ENCODE measurements at regions not wholly inside any gene's neighbourhood (a gene's known extent, or its start where the extent isn't known, plus 50 kb on each side); places are given as distances from the start of the nearest gene placed in this dataset.

DNA sequence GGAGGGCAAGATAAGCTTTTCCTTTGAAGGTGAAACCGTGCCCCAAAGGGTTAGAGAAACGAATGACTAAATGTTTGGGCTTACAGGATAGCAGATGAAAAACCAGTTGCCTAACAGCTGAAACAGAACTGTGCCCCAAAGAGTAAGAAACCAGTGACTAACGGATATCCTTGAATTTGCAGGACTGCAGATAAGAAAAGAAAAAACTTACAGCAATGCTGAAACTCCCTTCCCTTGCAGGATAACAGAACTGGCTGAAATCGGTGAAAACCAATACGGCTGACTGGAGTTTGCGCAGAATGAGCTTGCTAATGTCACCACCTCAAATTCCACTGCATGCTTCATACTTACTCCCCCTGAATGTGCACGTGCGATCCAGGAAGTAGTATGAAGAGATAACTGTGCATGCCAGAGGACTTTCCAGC is 175.2 kb upstream of the NLRP1 start:
- H3K9me3 ChIP-seq (ENCODE audit: control insufficient read depth, insufficient read depth, low read length), result no peaks in the 10 kb centered on the region
- H3F3A ChIP-seq (ENCODE audit: control insufficient read depth, insufficient read depth), result no peaks in the 10 kb centered on the region
- no peak overlapping the region for H3K4me3 ChIP-seq (ENCODE audit: low read length)
- no peaks in the 10 kb centered on the region for H3K4me1 ChIP-seq (ENCODE audit: control insufficient read depth, low read length)
- no peak overlapping the region for H3K27ac ChIP-seq (ENCODE audit: low read depth, low read length)
- H3K27me3 ChIP-seq (ENCODE audit: control insufficient read depth, low read length), result no peaks in the 10 kb centered on the region
- no peaks in the 10 kb centered on the region for H3K36me3 ChIP-seq (ENCODE audit: control insufficient read depth, low read length)
- H3K4me2 ChIP-seq (ENCODE audit: low read length), result no peak overlapping the region
- no peaks in the 10 kb centered on the region for H3K79me2 ChIP-seq (ENCODE audit: control insufficient read depth, low read length)
- no peaks in the 10 kb centered on the region for H4K20me1 ChIP-seq (ENCODE audit: control insufficient read depth, insufficient read depth, low read depth, low read length)
- H3K9me2 ChIP-seq (replicated peaks; ENCODE audit: control insufficient read depth, low read length), result no peaks in the 10 kb centered on the region
- TF ChIP-seq EZH2phosphoT487 (IDR thresholded peaks at IDR 0.05; ENCODE audit: borderline replicate concordance, low read length), result no peak
- TF ChIP-seq, protein P1, sequence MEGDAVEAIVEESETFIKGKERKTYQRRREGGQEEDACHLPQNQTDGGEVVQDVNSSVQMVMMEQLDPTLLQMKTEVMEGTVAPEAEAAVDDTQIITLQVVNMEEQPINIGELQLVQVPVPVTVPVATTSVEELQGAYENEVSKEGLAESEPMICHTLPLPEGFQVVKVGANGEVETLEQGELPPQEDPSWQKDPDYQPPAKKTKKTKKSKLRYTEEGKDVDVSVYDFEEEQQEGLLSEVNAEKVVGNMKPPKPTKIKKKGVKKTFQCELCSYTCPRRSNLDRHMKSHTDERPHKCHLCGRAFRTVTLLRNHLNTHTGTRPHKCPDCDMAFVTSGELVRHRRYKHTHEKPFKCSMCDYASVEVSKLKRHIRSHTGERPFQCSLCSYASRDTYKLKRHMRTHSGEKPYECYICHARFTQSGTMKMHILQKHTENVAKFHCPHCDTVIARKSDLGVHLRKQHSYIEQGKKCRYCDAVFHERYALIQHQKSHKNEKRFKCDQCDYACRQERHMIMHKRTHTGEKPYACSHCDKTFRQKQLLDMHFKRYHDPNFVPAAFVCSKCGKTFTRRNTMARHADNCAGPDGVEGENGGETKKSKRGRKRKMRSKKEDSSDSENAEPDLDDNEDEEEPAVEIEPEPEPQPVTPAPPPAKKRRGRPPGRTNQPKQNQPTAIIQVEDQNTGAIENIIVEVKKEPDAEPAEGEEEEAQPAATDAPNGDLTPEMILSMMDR (IDR thresholded peaks at IDR 0.05; ENCODE audit: low read depth, low read length, poor library complexity, severe bottlenecking), result no peak

DNA sequence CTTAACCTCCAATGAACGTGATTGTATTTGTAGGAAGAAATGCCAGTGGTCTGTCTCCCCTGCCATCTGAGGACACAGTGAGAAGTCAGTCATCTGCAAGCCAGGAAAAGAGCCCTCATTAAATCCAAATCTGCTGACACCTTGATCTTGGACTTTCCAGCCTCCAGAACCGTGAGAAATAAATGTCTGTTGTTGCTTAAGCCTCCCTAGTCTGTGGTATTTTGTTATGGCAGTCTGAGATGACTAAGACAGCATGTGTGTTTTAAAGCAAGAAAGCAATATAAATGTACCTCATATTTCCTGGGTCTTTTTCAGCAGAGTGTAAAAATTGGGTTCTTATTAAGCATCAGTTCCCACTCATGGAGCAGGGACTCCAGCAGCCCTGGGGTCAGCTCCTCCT is 177.9 kb upstream of the NLRP1 start:
- Histone ChIP-seq H4K20me1 (ENCODE audit: control insufficient read depth, insufficient read depth, low read depth, low read length) (no peaks in the 10 kb centered on the region), H3K9me3 (ENCODE audit: control insufficient read depth, insufficient read depth, low read length) (no peaks in the 10 kb centered on the region), H3K27ac (ENCODE audit: low read depth, low read length) (no peak overlapping the region), H3K4me2 (ENCODE audit: low read length) (no peak overlapping the region), H3K36me3 (ENCODE audit: control insufficient read depth, low read length) (no peaks in the 10 kb centered on the region), H3F3A (ENCODE audit: control insufficient read depth, insufficient read depth) (no peaks in the 10 kb centered on the region), H3K27me3 (ENCODE audit: control insufficient read depth, low read length) (no peaks in the 10 kb centered on the region), H3K79me2 (ENCODE audit: control insufficient read depth, low read length) (no peaks in the 10 kb centered on the region), H3K4me1 (ENCODE audit: control insufficient read depth, low read length) (no peaks in the 10 kb centered on the region), H3K4me3 (ENCODE audit: low read length) (no peak overlapping the region), H3K9me2 (replicated peaks; ENCODE audit: control insufficient read depth, low read length) (no peaks in the 10 kb centered on the region)
- TF ChIP-seq, protein P1 (IDR thresholded peaks at IDR 0.05; ENCODE audit: low read depth, low read length, poor library complexity, severe bottlenecking), result no peak
- no peak for TF ChIP-seq EZH2phosphoT487 (IDR thresholded peaks at IDR 0.05; ENCODE audit: borderline replicate concordance, low read length)

DNA sequence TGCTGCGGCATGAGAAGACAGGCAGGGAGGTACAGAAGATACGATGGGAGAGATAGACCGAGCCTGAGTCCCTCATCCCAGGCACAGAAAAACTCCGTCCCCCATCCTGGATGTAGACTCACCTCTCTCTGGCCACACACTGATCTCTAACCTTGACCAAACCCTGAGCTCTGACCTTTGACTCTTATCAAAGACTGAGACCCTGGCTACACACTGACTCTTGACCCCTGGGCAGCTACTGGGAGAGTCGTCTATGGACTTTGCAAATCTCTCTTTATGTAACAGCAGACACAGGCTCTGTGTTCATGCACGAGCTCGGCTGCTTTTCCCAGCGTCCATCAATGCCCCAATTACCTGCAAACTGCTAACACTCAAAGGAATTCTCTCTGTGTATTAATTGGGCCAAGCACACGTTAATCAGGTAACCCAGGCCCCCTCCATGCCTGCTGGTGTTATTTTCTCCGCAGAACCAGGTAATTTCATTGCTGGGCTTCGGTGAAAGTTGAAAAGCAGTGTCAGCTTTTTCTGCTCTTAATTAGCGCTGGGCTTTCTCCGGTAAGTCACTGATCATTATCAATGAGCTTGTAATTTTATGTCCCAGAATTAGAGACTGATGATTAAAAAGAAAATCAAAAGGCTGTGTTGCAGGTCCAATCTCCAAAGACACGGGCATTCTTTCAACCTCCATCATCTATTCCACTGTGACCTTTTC is 179.4 kb upstream of the NLRP1 start:
- Histone ChIP-seq H3K4me2 (ENCODE audit: low read length) (no peak overlapping the region), H3K4me3 (ENCODE audit: low read length) (no peak overlapping the region), H3K4me1 (ENCODE audit: control insufficient read depth, low read length) (no peaks in the 10 kb centered on the region), H3K27me3 (ENCODE audit: control insufficient read depth, low read length) (no peaks in the 10 kb centered on the region), H3K79me2 (ENCODE audit: control insufficient read depth, low read length) (no peaks in the 10 kb centered on the region), H4K20me1 (ENCODE audit: control insufficient read depth, insufficient read depth, low read depth, low read length) (no peaks in the 10 kb centered on the region), H3K9me3 (ENCODE audit: control insufficient read depth, insufficient read depth, low read length) (no peaks in the 10 kb centered on the region), H3K9me2 (replicated peaks; ENCODE audit: control insufficient read depth, low read length) (no peaks in the 10 kb centered on the region), H3K27ac (ENCODE audit: low read depth, low read length) (no peak overlapping the region), H3F3A (ENCODE audit: control insufficient read depth, insufficient read depth) (no peaks in the 10 kb centered on the region), H3K36me3 (ENCODE audit: control insufficient read depth, low read length) (no peaks in the 10 kb centered on the region)
- no peak for TF ChIP-seq EZH2phosphoT487 (IDR thresholded peaks at IDR 0.05; ENCODE audit: borderline replicate concordance, low read length)
- TF ChIP-seq, protein P1 (IDR thresholded peaks at IDR 0.05; ENCODE audit: low read depth, low read length, poor library complexity, severe bottlenecking), result no peak
